ENCODE measurements at regions not wholly inside any gene's neighbourhood (a gene's known extent, or its start where the extent isn't known, plus 50 kb on each side); places are given as distances from the start of the nearest gene placed in this dataset.

- Mint-ChIP-seq H3K9me3 (ENCODE audit: unreplicated experiment) (no peaks in the 10 kb centered on the region), H3K27ac (ENCODE audit: low read depth, unreplicated experiment) (peak overlapping the region; percentile 10), H3K4me1 (ENCODE audit: insufficient read depth, unreplicated experiment) (peaks cover 9% of the 10 kb centered on the region), H3K27me3 (ENCODE audit: insufficient read depth, unreplicated experiment) (no peaks in the 10 kb centered on the region), H3K4me3 (ENCODE audit: unreplicated experiment) (peak overlapping the region; percentile 25), H3K36me3 (ENCODE audit: insufficient read depth, unreplicated experiment) (no peaks in the 10 kb centered on the region)
- DNase-seq (ENCODE audit: unreplicated experiment): peak; percentile 43
- CTCF ChIA-PET: interaction anchor here (0.5 to 1.7 kb wide), 5 partner anchors 9 to 1975 kb away, joined by 3 to 4 read pairs (median 3); no protein-coding TSS in a partner anchor
- intact Hi-C loops (cut with micrococcal nuclease): no loop called here
- no peak for TF ChIP-seq CTCF (IDR thresholded peaks at IDR 0.05; ENCODE audit: unreplicated experiment)
- no TSS peak for BruUV-seq (replicated peaks)
- POLR2A ChIA-PET: no interaction called here
These were observed 303.4 kb downstream of the FAT3 start for GRCh38 chr11:92528001-92528400.

- Mint-ChIP-seq H3K27ac (ENCODE audit: low read depth, unreplicated experiment) (no peak overlapping the region), H3K27me3 (ENCODE audit: insufficient read depth, unreplicated experiment) (no peaks in the 10 kb centered on the region), H3K36me3 (ENCODE audit: insufficient read depth, unreplicated experiment) (no peaks in the 10 kb centered on the region), H3K4me3 (ENCODE audit: unreplicated experiment) (no peak overlapping the region), H3K4me1 (ENCODE audit: insufficient read depth, unreplicated experiment) (peaks cover 9% of the 10 kb centered on the region), H3K9me3 (ENCODE audit: unreplicated experiment) (no peaks in the 10 kb centered on the region)
- no peak for TF ChIP-seq CTCF (IDR thresholded peaks at IDR 0.05; ENCODE audit: unreplicated experiment)
- no TSS peak for BruUV-seq (replicated peaks)
- CTCF ChIA-PET: interaction anchor here (0.6 to 0.7 kb wide), 2 partner anchors 457 to 1955 kb away, joined by 3 to 4 read pairs; no protein-coding TSS in a partner anchor
- POLR2A ChIA-PET: no interaction called here
- intact Hi-C loops (cut with micrococcal nuclease): no loop called here
- no peak for DNase-seq (ENCODE audit: unreplicated experiment)
These were observed 306.6 kb downstream of the FAT3 start for GRCh38 chr11:92531065-92531739.

GRCh38 chr11:92533657-92534335, 309.2 kb downstream of the FAT3 start:
- H3K4me3 Mint-ChIP-seq (ENCODE audit: unreplicated experiment): no peak overlapping the region
- H3K36me3 Mint-ChIP-seq (ENCODE audit: insufficient read depth, unreplicated experiment): no peaks in the 10 kb centered on the region
- no peak for DNase-seq (ENCODE audit: unreplicated experiment)
- no peaks in the 10 kb centered on the region for H3K9me3 Mint-ChIP-seq (ENCODE audit: unreplicated experiment)
- intact Hi-C loops (cut with micrococcal nuclease): no loop called here
- H3K27ac Mint-ChIP-seq (ENCODE audit: low read depth, unreplicated experiment): no peak overlapping the region
- no peak for TF ChIP-seq CTCF (IDR thresholded peaks at IDR 0.05; ENCODE audit: unreplicated experiment)
- ChIA-PET POLR2A (no interaction called here), CTCF (interaction anchor here (1.4 to 1.5 kb wide), 2 partner anchors 10 kb away, joined by 3 read pairs; no protein-coding TSS in a partner anchor)
- BruUV-seq (replicated peaks): no TSS peak
- H3K4me1 Mint-ChIP-seq (ENCODE audit: insufficient read depth, unreplicated experiment): no peaks in the 10 kb centered on the region
- no peaks in the 10 kb centered on the region for H3K27me3 Mint-ChIP-seq (ENCODE audit: insufficient read depth, unreplicated experiment)

- Mint-ChIP-seq H3K27me3 (ENCODE audit: insufficient read depth, unreplicated experiment) (no peaks in the 10 kb centered on the region), H3K4me1 (ENCODE audit: insufficient read depth, unreplicated experiment) (no peaks in the 10 kb centered on the region), H3K4me3 (ENCODE audit: unreplicated experiment) (no peak overlapping the region), H3K9me3 (ENCODE audit: unreplicated experiment) (no peaks in the 10 kb centered on the region), H3K27ac (ENCODE audit: low read depth, unreplicated experiment) (no peak overlapping the region), H3K36me3 (ENCODE audit: insufficient read depth, unreplicated experiment) (no peaks in the 10 kb centered on the region)
- DNase-seq (ENCODE audit: unreplicated experiment): no peak
- BruUV-seq (replicated peaks): no TSS peak
- TF ChIP-seq CTCF (IDR thresholded peaks at IDR 0.05; ENCODE audit: unreplicated experiment): no peak
- intact Hi-C loops (cut with micrococcal nuclease): no loop called here
- POLR2A ChIA-PET: no interaction called here
- CTCF ChIA-PET: interaction anchor here (1.0 to 1.2 kb wide), 2 partner anchors 8 to 10 kb away, joined by 3 to 4 read pairs; no protein-coding TSS in a partner anchor
These were observed 312.3 kb downstream of the FAT3 start for GRCh38 chr11:92536883-92537282.
